Right lobe of liver (tissue), 4 donors: ENCODE measurements at regions not wholly inside any gene's neighbourhood (a gene's known extent, or its start where the extent isn't known, plus 50 kb on each side); places are given as distances from the start of the nearest gene placed in this dataset.

Experiments
- POLR2A ChIP-seq: fragments of 450-650 bp; IDR thresholded peaks from one replicate; pipeline ENCODE4 v1.6.1; 2017; ENCODE audit warnings: antibody characterized with exemption, mild to moderate bottlenecking
- TF ChIP-seq, protein P1 (sequence below), 4 donors: fragments of 200-600 bp in 3 of 4; fragments of 450-650 bp in 1 of 4; IDR thresholded peaks; one replicate each; pipeline versions ENCODE4 v1.5.1 to v1.8.0; 2016 to 2022; ENCODE audit warnings: antibody characterized with exemption in 4 of 4, mild to moderate bottlenecking in 2 of 4
- donor health status: DM: no; HTN: no; CAD: no.
- donor health status: DM: no; HTN: no; CAD: no.
- donor health status: DM: no; HTN: yes; CAD: no.

- no peak for TF ChIP-seq POLR2A
- TF ChIP-seq, protein P1, sequence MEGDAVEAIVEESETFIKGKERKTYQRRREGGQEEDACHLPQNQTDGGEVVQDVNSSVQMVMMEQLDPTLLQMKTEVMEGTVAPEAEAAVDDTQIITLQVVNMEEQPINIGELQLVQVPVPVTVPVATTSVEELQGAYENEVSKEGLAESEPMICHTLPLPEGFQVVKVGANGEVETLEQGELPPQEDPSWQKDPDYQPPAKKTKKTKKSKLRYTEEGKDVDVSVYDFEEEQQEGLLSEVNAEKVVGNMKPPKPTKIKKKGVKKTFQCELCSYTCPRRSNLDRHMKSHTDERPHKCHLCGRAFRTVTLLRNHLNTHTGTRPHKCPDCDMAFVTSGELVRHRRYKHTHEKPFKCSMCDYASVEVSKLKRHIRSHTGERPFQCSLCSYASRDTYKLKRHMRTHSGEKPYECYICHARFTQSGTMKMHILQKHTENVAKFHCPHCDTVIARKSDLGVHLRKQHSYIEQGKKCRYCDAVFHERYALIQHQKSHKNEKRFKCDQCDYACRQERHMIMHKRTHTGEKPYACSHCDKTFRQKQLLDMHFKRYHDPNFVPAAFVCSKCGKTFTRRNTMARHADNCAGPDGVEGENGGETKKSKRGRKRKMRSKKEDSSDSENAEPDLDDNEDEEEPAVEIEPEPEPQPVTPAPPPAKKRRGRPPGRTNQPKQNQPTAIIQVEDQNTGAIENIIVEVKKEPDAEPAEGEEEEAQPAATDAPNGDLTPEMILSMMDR (IDR thresholded peaks at IDR 0.05) = no peak
These were observed 64.3 kb upstream of the ZC3H12C start for GRCh38 chr11:110028921-110029320.
